ENCODE measurements at regions not wholly inside any gene's neighbourhood (a gene's known extent, or its start where the extent isn't known, plus 50 kb on each side); places are given as distances from the start of the nearest gene placed in this dataset.

DNA sequence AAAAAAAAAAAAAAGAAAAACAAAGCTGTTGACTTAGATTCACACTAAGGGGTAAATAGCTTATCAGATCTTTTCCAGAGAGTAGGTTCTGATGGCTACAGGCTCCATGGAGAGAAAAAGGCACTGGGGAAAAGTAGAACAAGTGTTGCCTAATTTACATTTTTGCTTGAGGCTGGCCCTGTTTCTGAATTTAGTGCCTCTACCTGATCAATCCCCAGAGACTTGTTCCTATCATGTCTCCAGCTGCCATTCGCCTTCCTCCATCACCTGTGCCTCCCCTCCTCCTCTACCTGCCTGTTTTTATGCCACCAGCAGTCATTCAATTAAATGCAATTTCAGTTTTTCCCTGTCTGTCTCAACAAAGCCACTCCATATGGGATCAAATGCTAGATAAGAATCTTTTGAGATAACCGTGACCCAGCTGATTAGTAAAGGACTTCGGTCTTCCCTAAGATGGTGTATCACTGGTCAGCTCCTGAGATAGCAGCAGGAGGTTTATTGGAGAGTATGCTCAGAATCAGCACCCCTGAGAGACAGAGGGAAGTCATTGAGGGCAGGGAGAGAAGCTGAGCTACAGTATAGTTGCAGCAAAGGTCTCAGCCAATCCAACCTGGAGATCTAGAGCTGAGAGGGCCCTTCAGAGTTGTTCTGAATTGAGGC is 88.1 kb upstream of the GADL1 start:
- Histone ChIP-seq H3K9me3 (no peaks in the 10 kb centered on the region), H3K27ac (no peak overlapping the region), H3K4me1 (peaks cover 0 to 8% (median 3%) of the 10 kb centered on the region in 4 donors), H3K36me3 (no peaks in the 10 kb centered on the region), H3K4me3 (no peak overlapping the region), H3K27me3 (no peaks in the 10 kb centered on the region)
- DNase-seq: no peak
- WGBS, 2 donors: 84 to 89% methylated on average over 3 of the region's 3 CpGs
- no peak for ATAC-seq (ENCODE audit: low FRiP score in 2 of 2)
- no peak for TF ChIP-seq EP300 (IDR thresholded peaks at IDR 0.05)
- no peak for TF ChIP-seq POLR2AphosphoS5 (IDR thresholded peaks at IDR 0.05)
- TF ChIP-seq POLR2A (IDR thresholded peaks at IDR 0.05): no peak
- TF ChIP-seq, protein P1, sequence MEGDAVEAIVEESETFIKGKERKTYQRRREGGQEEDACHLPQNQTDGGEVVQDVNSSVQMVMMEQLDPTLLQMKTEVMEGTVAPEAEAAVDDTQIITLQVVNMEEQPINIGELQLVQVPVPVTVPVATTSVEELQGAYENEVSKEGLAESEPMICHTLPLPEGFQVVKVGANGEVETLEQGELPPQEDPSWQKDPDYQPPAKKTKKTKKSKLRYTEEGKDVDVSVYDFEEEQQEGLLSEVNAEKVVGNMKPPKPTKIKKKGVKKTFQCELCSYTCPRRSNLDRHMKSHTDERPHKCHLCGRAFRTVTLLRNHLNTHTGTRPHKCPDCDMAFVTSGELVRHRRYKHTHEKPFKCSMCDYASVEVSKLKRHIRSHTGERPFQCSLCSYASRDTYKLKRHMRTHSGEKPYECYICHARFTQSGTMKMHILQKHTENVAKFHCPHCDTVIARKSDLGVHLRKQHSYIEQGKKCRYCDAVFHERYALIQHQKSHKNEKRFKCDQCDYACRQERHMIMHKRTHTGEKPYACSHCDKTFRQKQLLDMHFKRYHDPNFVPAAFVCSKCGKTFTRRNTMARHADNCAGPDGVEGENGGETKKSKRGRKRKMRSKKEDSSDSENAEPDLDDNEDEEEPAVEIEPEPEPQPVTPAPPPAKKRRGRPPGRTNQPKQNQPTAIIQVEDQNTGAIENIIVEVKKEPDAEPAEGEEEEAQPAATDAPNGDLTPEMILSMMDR (IDR thresholded peaks at IDR 0.05): no peak

DNA sequence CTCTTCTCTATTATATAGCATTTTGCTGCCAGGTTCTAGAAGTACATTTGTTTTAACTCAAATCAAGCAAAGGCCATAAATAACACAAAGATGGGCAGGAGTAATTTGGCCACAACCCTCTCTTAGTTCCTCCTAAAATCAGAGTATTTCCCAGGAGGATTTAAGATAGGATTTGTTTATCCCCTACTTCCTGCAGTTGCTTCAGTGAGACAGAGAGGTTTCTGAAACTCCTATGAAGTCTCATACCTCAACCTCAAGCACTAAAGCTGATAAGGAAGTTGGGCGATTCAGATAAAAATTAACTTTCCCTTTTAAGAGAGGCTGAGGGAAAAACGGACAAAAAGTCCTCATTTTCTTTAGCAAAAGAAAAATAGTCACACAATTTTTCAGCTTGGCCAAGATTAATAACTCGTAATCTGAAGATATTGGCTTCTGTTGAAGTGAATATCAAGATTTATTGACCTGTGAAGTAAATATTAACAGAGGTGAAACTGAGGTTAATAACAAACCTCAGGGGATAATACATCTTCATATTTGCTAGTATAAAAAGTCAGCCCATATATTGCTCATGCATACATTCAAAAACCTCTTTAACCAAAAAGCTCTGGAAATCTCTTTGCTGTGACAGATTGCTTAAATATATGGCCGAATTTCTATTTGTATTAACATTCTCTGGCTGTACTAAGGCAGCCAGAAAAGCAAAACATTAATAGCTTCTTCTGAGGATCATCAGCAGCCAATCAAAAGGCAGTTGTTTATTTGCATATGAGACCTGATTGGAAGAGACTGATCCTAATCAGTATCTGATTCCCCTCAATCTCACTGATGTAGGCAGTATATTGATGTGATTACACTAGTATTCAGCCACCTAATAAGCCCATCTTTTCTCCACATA is 90.6 kb upstream of the GADL1 start:
- ATAC-seq (ENCODE audit: low FRiP score in 2 of 2) (no peak), DNase-seq (no peak)
- 14 to 22% methylated on average over 4 of the region's 4 CpGs for WGBS, 2 donors
- Histone ChIP-seq H3K36me3 (no peaks in the 10 kb centered on the region), H3K4me3 (no peak overlapping the region), H3K9me3 (no peaks in the 10 kb centered on the region), H3K4me1 (peaks cover 0 to 8% (median 3%) of the 10 kb centered on the region in 4 donors), H3K27me3 (no peaks in the 10 kb centered on the region), H3K27ac (no peak overlapping the region)
- TF ChIP-seq, protein P1 (IDR thresholded peaks at IDR 0.05): no peak
- no peak for TF ChIP-seq POLR2AphosphoS5 (IDR thresholded peaks at IDR 0.05)
- TF ChIP-seq EP300 (IDR thresholded peaks at IDR 0.05): no peak
- no peak for TF ChIP-seq POLR2A (IDR thresholded peaks at IDR 0.05)

DNA sequence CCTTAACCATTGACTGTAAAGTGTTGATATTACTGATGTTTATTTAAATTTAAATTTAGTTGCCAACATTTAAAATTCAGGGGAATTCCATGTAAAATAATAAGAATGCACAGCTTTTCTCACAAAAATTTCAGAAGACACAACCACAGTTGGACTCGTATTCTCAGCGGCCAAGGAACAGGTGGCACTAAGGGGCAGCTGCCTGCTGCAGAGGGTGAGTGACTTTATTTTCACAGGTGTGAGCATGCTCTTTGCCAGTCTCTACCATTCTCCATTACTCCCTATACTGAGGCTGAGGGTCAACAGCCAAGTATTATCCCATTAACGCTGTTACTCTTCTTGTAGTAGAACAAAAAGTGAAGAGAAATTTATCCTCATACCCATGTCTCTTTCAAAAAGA is 92.1 kb upstream of the GADL1 start:
- TF ChIP-seq POLR2AphosphoS5 (IDR thresholded peaks at IDR 0.05): no peak
- TF ChIP-seq EP300 (IDR thresholded peaks at IDR 0.05): no peak
- TF ChIP-seq, protein P1 (IDR thresholded peaks at IDR 0.05): no peak
- TF ChIP-seq POLR2A (IDR thresholded peaks at IDR 0.05): no peak
- Histone ChIP-seq H3K36me3 (no peaks in the 10 kb centered on the region), H3K27ac (no peak overlapping the region), H3K4me1 (peaks cover 0 to 8% (median 3%) of the 10 kb centered on the region in 4 donors), H3K4me3 (no peak overlapping the region), H3K9me3 (no peaks in the 10 kb centered on the region), H3K27me3 (no peaks in the 10 kb centered on the region)
- ATAC-seq (ENCODE audit: low FRiP score in 2 of 2): no peak
- no peak for DNase-seq
- 88 to 92% methylated on average over 3 of the region's 3 CpGs for WGBS, 2 donors

DNA sequence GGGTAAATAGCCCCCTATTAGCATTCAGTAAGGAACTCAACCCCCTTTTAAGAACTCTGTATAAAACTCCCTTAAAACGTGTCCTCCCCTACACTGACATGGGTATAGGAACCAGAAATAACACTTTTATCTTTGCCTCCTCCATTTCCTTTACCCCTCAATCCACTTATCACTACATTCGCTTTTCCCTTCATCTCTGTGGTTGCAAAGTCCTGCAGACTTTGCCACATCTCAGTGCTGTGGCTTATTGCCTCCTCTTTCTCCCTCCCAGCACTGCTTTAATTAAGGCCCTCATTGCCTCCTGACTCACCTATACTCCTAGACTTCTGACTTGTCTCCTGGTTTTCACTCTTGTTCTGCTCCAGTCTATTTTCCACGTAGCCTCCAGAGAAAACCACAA is 94.3 kb upstream of the GADL1 start:
- no peak overlapping the region for H3K27ac ChIP-seq
- no peak overlapping the region for H3K4me3 ChIP-seq
- ATAC-seq (ENCODE audit: low FRiP score in 2 of 2): no peak
- DNase-seq: no peak
- peaks cover 0 to 8% (median 3%) of the 10 kb centered on the region in 4 donors for H3K4me1 ChIP-seq
- no peak for TF ChIP-seq POLR2AphosphoS5 (IDR thresholded peaks at IDR 0.05)
- no peak for TF ChIP-seq EP300 (IDR thresholded peaks at IDR 0.05)
- TF ChIP-seq, protein P1 (IDR thresholded peaks at IDR 0.05): no peak
- TF ChIP-seq POLR2A (IDR thresholded peaks at IDR 0.05): no peak
- WGBS, 2 donors: 65 to 69% methylated on average over 3 of the region's 3 CpGs
- H3K27me3 ChIP-seq: no peaks in the 10 kb centered on the region
- no peaks in the 10 kb centered on the region for H3K36me3 ChIP-seq
- H3K9me3 ChIP-seq: no peaks in the 10 kb centered on the region
